A673 (cell line): ENCODE measurements at regions not wholly inside any gene's neighbourhood (a gene's known extent, or its start where the extent isn't known, plus 50 kb on each side); places are given as distances from the start of the nearest gene placed in this dataset.

Experiments
- EZH2 ChIP-seq: fragments of 200-600 bp; sonication (generic); IDR thresholded peaks from 2 replicates; pipeline ENCODE4 v1.6.1; 2017; ENCODE audit warnings: borderline replicate concordance, low read depth, mild to moderate bottlenecking, mixed read lengths, antibody characterized with exemption, low read length; ENCODE audit not compliant: poor library complexity, severe bottlenecking
- TF ChIP-seq, protein P1 (sequence below): fragments of 300-800, 200-600 bp; sonication (generic); conservative IDR thresholded peaks from 2 replicates; pipeline ENCODE4 v1.5.1; 2017; ENCODE audit warnings: low read depth, mild to moderate bottlenecking, antibody characterized with exemption, low read length, moderate library complexity, mixed read lengths

DNA sequence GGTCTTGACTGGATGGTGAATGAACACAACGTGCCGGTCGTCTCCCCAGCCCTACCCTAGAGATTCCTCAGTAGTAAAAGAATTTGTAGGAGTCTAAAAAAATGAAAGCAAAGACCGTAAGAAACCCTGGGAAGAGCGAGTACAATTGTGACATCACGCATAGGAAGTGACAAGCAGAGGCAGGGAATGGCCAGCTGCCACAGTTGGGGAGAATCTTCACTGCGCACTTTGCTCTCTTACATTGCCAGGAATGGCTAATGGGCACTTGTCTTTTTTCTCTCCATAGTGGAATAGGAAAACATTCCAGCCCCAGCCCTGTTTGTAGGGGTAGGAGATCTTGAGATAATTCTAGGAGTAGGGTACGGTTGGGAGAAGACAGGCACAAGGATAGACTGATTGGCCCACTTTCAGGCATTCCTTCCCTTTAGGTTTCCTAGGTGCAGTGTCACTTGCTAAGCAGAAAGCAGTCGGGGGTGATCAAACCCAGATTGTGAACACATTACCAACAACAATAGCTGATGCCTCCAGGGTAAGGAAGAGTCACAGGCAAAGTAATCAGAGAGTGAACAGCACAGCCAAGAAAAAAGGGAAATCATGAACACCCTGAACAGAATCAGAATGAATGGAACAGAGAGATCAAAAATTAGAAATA, 302.7 kb downstream of the MAN2A1 start:
- TF ChIP-seq, protein P1, sequence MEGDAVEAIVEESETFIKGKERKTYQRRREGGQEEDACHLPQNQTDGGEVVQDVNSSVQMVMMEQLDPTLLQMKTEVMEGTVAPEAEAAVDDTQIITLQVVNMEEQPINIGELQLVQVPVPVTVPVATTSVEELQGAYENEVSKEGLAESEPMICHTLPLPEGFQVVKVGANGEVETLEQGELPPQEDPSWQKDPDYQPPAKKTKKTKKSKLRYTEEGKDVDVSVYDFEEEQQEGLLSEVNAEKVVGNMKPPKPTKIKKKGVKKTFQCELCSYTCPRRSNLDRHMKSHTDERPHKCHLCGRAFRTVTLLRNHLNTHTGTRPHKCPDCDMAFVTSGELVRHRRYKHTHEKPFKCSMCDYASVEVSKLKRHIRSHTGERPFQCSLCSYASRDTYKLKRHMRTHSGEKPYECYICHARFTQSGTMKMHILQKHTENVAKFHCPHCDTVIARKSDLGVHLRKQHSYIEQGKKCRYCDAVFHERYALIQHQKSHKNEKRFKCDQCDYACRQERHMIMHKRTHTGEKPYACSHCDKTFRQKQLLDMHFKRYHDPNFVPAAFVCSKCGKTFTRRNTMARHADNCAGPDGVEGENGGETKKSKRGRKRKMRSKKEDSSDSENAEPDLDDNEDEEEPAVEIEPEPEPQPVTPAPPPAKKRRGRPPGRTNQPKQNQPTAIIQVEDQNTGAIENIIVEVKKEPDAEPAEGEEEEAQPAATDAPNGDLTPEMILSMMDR, result no peak
- TF ChIP-seq EZH2, result no peak
